H9 (cell line): ENCODE measurements at regions not wholly inside any gene's neighbourhood (a gene's known extent, or its start where the extent isn't known, plus 50 kb on each side); places are given as distances from the start of the nearest gene placed in this dataset.

ENCODE experiments used
- DNase-seq: peaks from one replicate; pipeline ENCODE4 v3.0.0-alpha.2; 2017
- H2AFZ ChIP-seq: one replicate; pipeline ENCODE4 v1.6.1; 2013; ENCODE audit warnings: mild to moderate bottlenecking, low read length, control low read depth, moderate library complexity
- H2AK5ac ChIP-seq: 2 replicates; pipeline ENCODE4 v1.6.1; 2013; ENCODE audit warnings: low read length, control low read depth, mixed read lengths; ENCODE audit not compliant: insufficient read length
- H2BK120ac ChIP-seq: one replicate; pipeline ENCODE4 v1.6.1; 2013; ENCODE audit warnings: low read depth, mild to moderate bottlenecking, low read length, control low read depth, inconsistent platforms; ENCODE audit not compliant: poor library complexity, severe bottlenecking
- H2BK12ac ChIP-seq: 2 replicates; pipeline ENCODE4 v1.6.1; 2013; ENCODE audit warnings: low read length, control low read depth, mixed read lengths, low read depth; ENCODE audit not compliant: insufficient read length
- H2BK15ac ChIP-seq: 2 replicates; pipeline ENCODE4 v1.6.1; 2013; ENCODE audit warnings: low read depth, low read length, control low read depth
- H2BK20ac ChIP-seq: one replicate; pipeline ENCODE4 v1.6.1; 2013; ENCODE audit warnings: low read depth, mild to moderate bottlenecking, low read length, control low read depth, inconsistent platforms; ENCODE audit not compliant: poor library complexity, severe bottlenecking
- H2BK5ac ChIP-seq: 2 replicates; pipeline ENCODE4 v1.6.1; 2013; ENCODE audit warnings: low read length, control low read depth, mixed read lengths; ENCODE audit not compliant: insufficient read length
- H3K14ac ChIP-seq: 2 replicates; pipeline ENCODE4 v1.6.1; 2013; ENCODE audit warnings: low read length, control low read depth; ENCODE audit not compliant: insufficient read depth
- H3K18ac ChIP-seq: 2 replicates; pipeline ENCODE4 v1.6.1; 2013; ENCODE audit warnings: low read depth, mild to moderate bottlenecking, mixed read lengths, low read length, control low read depth; ENCODE audit not compliant: insufficient read length
- H3K23ac ChIP-seq: 2 replicates; pipeline ENCODE4 v1.6.1; 2013; ENCODE audit warnings: low read length, control low read depth, mixed read lengths, low read depth; ENCODE audit not compliant: insufficient read length
- H3K23me2 ChIP-seq: 2 replicates; pipeline ENCODE4 v1.6.1; 2013; ENCODE audit warnings: low read depth, mild to moderate bottlenecking, mixed read lengths, low read length, control low read depth; ENCODE audit not compliant: insufficient read length, poor library complexity, severe bottlenecking
- H3K27ac ChIP-seq: 2 replicates; pipeline ENCODE4 v1.5.1; 2013; ENCODE audit warnings: low read length, control low read depth, mixed read lengths, low read depth; ENCODE audit not compliant: insufficient read length
- H3K27me3 ChIP-seq: 2 replicates; pipeline ENCODE4 v1.6.1; 2013; ENCODE audit warnings: low read length, control low read depth, inconsistent platforms; ENCODE audit not compliant: insufficient read depth
- H3K4ac ChIP-seq: 2 replicates; pipeline ENCODE4 v1.6.1; 2013; ENCODE audit warnings: low read depth, mild to moderate bottlenecking, control low read depth, inconsistent platforms, low read length, moderate library complexity
- H3K4me1 ChIP-seq: 2 replicates; pipeline ENCODE4 v1.6.1; 2013; ENCODE audit warnings: low read length, control low read depth, inconsistent platforms; ENCODE audit not compliant: insufficient read depth
- H3K4me2 ChIP-seq: 2 replicates; pipeline ENCODE4 v1.6.1; 2013; ENCODE audit warnings: low read length, control low read depth, mixed read lengths; ENCODE audit not compliant: insufficient read length, insufficient read depth
- H3K56ac ChIP-seq: 2 replicates; pipeline ENCODE4 v1.6.1; 2013; ENCODE audit warnings: low read depth, mild to moderate bottlenecking, mixed read lengths, low read length, control low read depth; ENCODE audit not compliant: insufficient read length
- H3K79me1 ChIP-seq: 2 replicates; pipeline ENCODE4 v1.6.1; 2013; ENCODE audit warnings: low read depth, mild to moderate bottlenecking, moderate library complexity, low read length, control low read depth, inconsistent platforms; ENCODE audit not compliant: insufficient read depth, poor library complexity, severe bottlenecking
- H3K79me2 ChIP-seq: 2 replicates; pipeline ENCODE4 v1.6.1; 2013; ENCODE audit warnings: low read length, control low read depth, inconsistent platforms; ENCODE audit not compliant: insufficient read depth
- H3K9ac ChIP-seq: 2 replicates; pipeline ENCODE4 v1.6.1; 2013; ENCODE audit warnings: low read length, control low read depth, mixed read lengths; ENCODE audit not compliant: insufficient read length; ENCODE audit errors: extremely low read depth
- H3K9me3 ChIP-seq: one replicate; pipeline ENCODE4 v1.6.1; 2013; ENCODE audit warnings: low read depth, low read length, inconsistent platforms; ENCODE audit not compliant: control insufficient read depth
- H3T11ph ChIP-seq: one replicate; pipeline ENCODE4 v1.6.1; 2013; ENCODE audit warnings: mild to moderate bottlenecking, low read length, control low read depth, inconsistent platforms
- H4K20me1 ChIP-seq: one replicate; pipeline ENCODE4 v1.6.1; 2013; ENCODE audit not compliant: control insufficient read depth, insufficient read length, insufficient read depth
- H4K5ac ChIP-seq: 2 replicates; pipeline ENCODE4 v1.6.1; 2013; ENCODE audit warnings: low read depth, mild to moderate bottlenecking, mixed read lengths, low read length, control low read depth; ENCODE audit not compliant: insufficient read length
- H4K8ac ChIP-seq: replicated peaks from 2 replicates; pipeline ENCODE4 v1.6.1; 2013; ENCODE audit warnings: low read length, control low read depth, mixed read lengths, low read depth; ENCODE audit not compliant: insufficient read length
- H4K91ac ChIP-seq: 2 replicates; pipeline ENCODE4 v1.6.1; 2013; ENCODE audit warnings: low read depth, mild to moderate bottlenecking, moderate library complexity, mixed read lengths, low read length, control low read depth; ENCODE audit not compliant: insufficient read length
- H3K27ac Mint-ChIP-seq, 3 experiments: 2 replicates in 2 of 3; 3 replicates in 1 of 3; pipeline ENCODE4 v1.8.0; 2020 to 2021; ENCODE audit warnings: mixed read lengths in 3 of 3, mild to moderate bottlenecking in 1 of 3, moderate library complexity in 1 of 3
- H3K27me3 Mint-ChIP-seq: 2 replicates; pipeline ENCODE4 v1.8.0; 2021; ENCODE audit warnings: low read depth, mild to moderate bottlenecking, moderate library complexity, mixed read lengths
- H3K36me3 Mint-ChIP-seq, 3 experiments: 2 replicates in 2 of 3; 3 replicates in 1 of 3; pipeline ENCODE4 v1.8.0; 2020 to 2021; ENCODE audit warnings: low read depth in 3 of 3, mixed read lengths in 3 of 3; ENCODE audit not compliant: insufficient read depth in 1 of 3
- H3K4me1 Mint-ChIP-seq, 2 experiments: 2 replicates each; pipeline ENCODE4 v1.8.0; 2020; ENCODE audit warnings: mixed read lengths in 2 of 2
- H3K4me3 Mint-ChIP-seq, 2 experiments: 2 replicates in 1 of 2; 3 replicates in 1 of 2; pipeline ENCODE4 v1.8.0; 2020 to 2021; ENCODE audit warnings: mild to moderate bottlenecking in 2 of 2, mixed read lengths in 2 of 2, moderate library complexity in 1 of 2
- H3K9me3 Mint-ChIP-seq, 2 experiments: 2 replicates in 1 of 2; 3 replicates in 1 of 2; pipeline ENCODE4 v1.8.0; 2020; ENCODE audit warnings: mild to moderate bottlenecking in 2 of 2, mixed read lengths in 2 of 2, moderate library complexity in 1 of 2
- CTCF ChIP-seq: fragments of 200-600 bp; sonication (generic); conservative IDR thresholded peaks from 3 replicates; pipeline ENCODE4 v1.8.0; 2021; ENCODE audit warnings: antibody characterized with exemption, mild to moderate bottlenecking
- WGBS: extraction: QIAGEN DNeasy Blood & Tissue Kit; methylation state at CpG from one replicate; pipeline ENCODE4 v1.1.7; 2013; ENCODE audit warnings: missing lambda C conversion rate, low lambda C conversion rate, mixed read lengths; ENCODE audit not compliant: insufficient read length; ENCODE audit errors: extremely low coverage; 5-methylcytosine and 5-hydroxymethylcytosine counted together

DNA sequence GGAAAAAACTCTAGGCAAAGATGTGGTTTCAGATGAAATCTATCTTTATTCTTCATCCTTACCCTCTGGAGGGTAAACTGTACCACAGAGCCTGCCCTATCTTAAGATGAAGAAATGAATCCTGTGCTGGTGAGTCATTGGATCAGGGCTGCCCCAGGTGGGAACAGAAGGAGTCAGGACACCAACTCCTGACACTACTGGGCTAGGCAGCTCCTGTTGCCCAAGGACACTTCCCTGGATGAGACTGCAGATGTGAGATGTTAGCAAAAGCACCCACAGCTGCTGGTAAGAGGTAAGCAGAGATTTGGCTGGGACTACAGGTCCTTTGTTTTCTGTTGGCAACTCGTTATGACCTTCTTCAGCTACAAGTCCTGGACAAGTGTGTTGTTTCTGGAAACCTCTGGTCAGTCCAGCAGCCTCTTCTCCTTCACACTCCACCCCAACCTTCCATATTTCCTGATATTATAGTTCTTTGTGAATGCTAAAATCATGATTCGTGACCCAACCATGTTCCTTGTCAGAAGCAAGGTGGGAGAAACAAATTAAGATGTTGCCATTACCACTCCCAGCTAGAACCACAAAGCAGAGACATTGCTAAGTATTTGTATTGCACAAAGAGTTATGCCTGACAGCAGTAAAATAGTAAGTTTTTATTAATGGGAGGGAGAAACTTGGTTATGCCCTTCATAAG is 104.2 kb upstream of the TGFBR2 start:
- Histone ChIP-seq H4K5ac (no peak overlapping the region), H2BK120ac (no peak overlapping the region), H3K9ac (no peak overlapping the region), H3K56ac (no peak overlapping the region), H3K79me1 (no peaks in the 10 kb centered on the region), H2AFZ (no peak overlapping the region), H2BK5ac (no peak overlapping the region), H3K9me3 (no peaks in the 10 kb centered on the region), H3K18ac (no peak overlapping the region), H4K20me1 (no peaks in the 10 kb centered on the region), H3K4me1 (no peaks in the 10 kb centered on the region; the same call in 1 of the 2 replicates), H3K27me3 (no peaks in the 10 kb centered on the region), H3K23me2 (no peaks in the 10 kb centered on the region), H2BK15ac (no peak overlapping the region), H2AK5ac (no peak overlapping the region), H2BK20ac (no peak overlapping the region), H3K23ac (no peak overlapping the region), H2BK12ac (no peak overlapping the region), H4K91ac (no peak overlapping the region), H3K4ac (no peak overlapping the region), H3K27ac (no peak overlapping the region), H3K4me2 (no peak overlapping the region), H3K79me2 (no peaks in the 10 kb centered on the region), H3T11ph (no peak overlapping the region), H3K14ac (no peak overlapping the region), H4K8ac (no peak overlapping the region)
- Mint-ChIP-seq H3K9me3 (no peaks in the 10 kb centered on the region; a peak in 3 of 5 replicates), H3K27me3 (no peaks in the 10 kb centered on the region; the same call in 1 of the 2 replicates), H3K4me1 (peaks cover 4 to 6% of the 10 kb centered on the region in 2 experiments), H3K36me3 (no peaks in the 10 kb centered on the region), H3K4me3 (no peak overlapping the region), H3K27ac (no peak overlapping the region)
- DNase-seq: no peak
- no peak for TF ChIP-seq CTCF
- no CpG with 5 or more reads among the region's 2 CpGs for WGBS
